WTC11 (cell line): ENCODE measurements at regions not wholly inside any gene's neighbourhood (a gene's known extent, or its start where the extent isn't known, plus 50 kb on each side); places are given as distances from the start of the nearest gene placed in this dataset.

Source experiments
- ATAC-seq: fragments of 200-7000 bp; cut with Tn5 transposase; 2 replicates; pipeline ENCODE4 v1.10.0; 2021; ENCODE audit warnings: mild to moderate bottlenecking, moderate library complexity
- CTCF ChIA-PET: fragments of 300-600 bp; sonication (Branson Sonifier 250); formaldehyde crosslinking; loops from one replicate; lab custom pipeline; 2021; ENCODE audit warnings: antibody characterized with exemption; lab: Charles Lee
- POLR2A ChIA-PET: fragments of 350-600 bp; sonication (Branson Sonifier 250); formaldehyde crosslinking; loops from one replicate; lab custom pipeline; 2021; ENCODE audit warnings: antibody characterized with exemption; lab: Charles Lee
- DNase-seq: peaks from one replicate; pipeline ENCODE4 v3.0.0; 2021; ENCODE audit warnings: low spot score
- H3K27ac Mint-ChIP-seq: 2 replicates; pipeline ENCODE4 v1.8.0; 2021; ENCODE audit warnings: mixed read lengths
- H3K27me3 Mint-ChIP-seq: 2 replicates; pipeline ENCODE4 v1.8.0; 2021; ENCODE audit warnings: low read depth, mild to moderate bottlenecking, moderate library complexity, mixed read lengths
- H3K36me3 Mint-ChIP-seq: 2 replicates; pipeline ENCODE4 v1.8.0; 2021; ENCODE audit warnings: mixed read lengths
- H3K4me1 Mint-ChIP-seq: 2 replicates; pipeline ENCODE4 v1.8.0; 2022; ENCODE audit warnings: mixed read lengths
- H3K4me3 Mint-ChIP-seq: 2 replicates; pipeline ENCODE4 v1.8.0; 2021; ENCODE audit warnings: mild to moderate bottlenecking, moderate library complexity, mixed read lengths
- H3K9me3 Mint-ChIP-seq: 2 replicates; pipeline ENCODE4 v1.8.0; 2021; ENCODE audit warnings: mixed read lengths
- CREM ChIP-seq: sonication (generic); formaldehyde crosslinking; IDR thresholded peaks from 2 replicates; pipeline ENCODE4 v1.8.1; 2022; ENCODE audit warnings: mild to moderate bottlenecking, missing genetic modification reagents, moderate library complexity
- EMX1 ChIP-seq: fragments of 250-450 bp; sonication (Bioruptor Pico); IDR thresholded peaks from 2 replicates; pipeline ENCODE4 v1.8.0; 2021; ENCODE audit warnings: mild to moderate bottlenecking
- FOXJ3 ChIP-seq: sonication (generic); formaldehyde crosslinking; IDR thresholded peaks from 2 replicates; pipeline ENCODE4 v1.9.0; 2021; ENCODE audit warnings: missing genetic modification reagents, mild to moderate bottlenecking, borderline replicate concordance
- GABPB1 ChIP-seq: sonication (generic); formaldehyde crosslinking; IDR thresholded peaks from 2 replicates; pipeline ENCODE4 v1.8.1; 2023; ENCODE audit warnings: mild to moderate bottlenecking, missing genetic modification reagents
- GTF2I ChIP-seq: fragments of 250-450 bp; sonication (Bioruptor Pico); conservative IDR thresholded peaks from 2 replicates; pipeline ENCODE4 v1.4.0; 2021; ENCODE audit warnings: mild to moderate bottlenecking
- HMGA2 ChIP-seq: fragments of 250-450 bp; sonication (Bioruptor Pico); IDR thresholded peaks from 2 replicates; pipeline ENCODE4 v1.4.0; 2021; ENCODE audit warnings: mild to moderate bottlenecking, moderate library complexity
- NFATC4 ChIP-seq: fragments of 250-450 bp; sonication (Bioruptor Pico); IDR thresholded peaks from 2 replicates; pipeline ENCODE4 v1.9.0; 2021; ENCODE audit warnings: mild to moderate bottlenecking
- NR1H2 ChIP-seq: sonication (generic); formaldehyde crosslinking; IDR thresholded peaks from 2 replicates; pipeline ENCODE4 v1.9.0; 2021; ENCODE audit warnings: mild to moderate bottlenecking, moderate library complexity, missing genetic modification reagents
- NR3C1 ChIP-seq: sonication (generic); formaldehyde crosslinking; conservative IDR thresholded peaks from 2 replicates; pipeline ENCODE4 v1.8.1; 2023; ENCODE audit warnings: low read depth, mild to moderate bottlenecking, missing genetic modification reagents
- PRDM15 ChIP-seq: sonication (generic); formaldehyde crosslinking; IDR thresholded peaks from 2 replicates; pipeline ENCODE4 v1.8.0; 2022; ENCODE audit warnings: missing genetic modification reagents
- PREB ChIP-seq: sonication (generic); formaldehyde crosslinking; IDR thresholded peaks from 2 replicates; pipeline ENCODE4 v1.8.1; 2022; ENCODE audit warnings: mild to moderate bottlenecking, missing genetic modification reagents, moderate library complexity, borderline replicate concordance
- SMAD4 ChIP-seq: sonication (generic); formaldehyde crosslinking; IDR thresholded peaks from 2 replicates; pipeline ENCODE4 v1.8.0; 2022; ENCODE audit warnings: mild to moderate bottlenecking, missing genetic modification reagents
- ZNF671 ChIP-seq: fragments of 250-450 bp; sonication (Bioruptor Pico); IDR thresholded peaks from 2 replicates; pipeline ENCODE4 v1.8.0; 2021; ENCODE audit warnings: mild to moderate bottlenecking
- ZSCAN18 ChIP-seq: fragments of 250-450 bp; sonication (Bioruptor Pico); IDR thresholded peaks from 2 replicates; pipeline ENCODE4 v2.1.2; 2022; ENCODE audit warnings: mild to moderate bottlenecking, moderate library complexity
- TF ChIP-seq, protein P1 (sequence below): fragments of 200-600 bp; IDR thresholded peaks from 2 replicates; pipeline ENCODE4 v1.8.0; 2022; ENCODE audit warnings: antibody characterized with exemption
- TF ChIP-seq, protein P2 (sequence below): fragments of 250-450 bp; sonication (Bioruptor Pico); IDR thresholded peaks from 2 replicates; pipeline ENCODE4 v1.8.0; 2021; ENCODE audit warnings: mild to moderate bottlenecking
- TF ChIP-seq, protein P3 (sequence below): fragments of 250-450 bp; sonication (Bioruptor Pico); conservative IDR thresholded peaks from 2 replicates; pipeline ENCODE4 v1.9.0; 2021; ENCODE audit warnings: mild to moderate bottlenecking

GRCh38 chr6:93086351-93086750, 333.0 kb downstream of the EPHA7 start:
- H3K27ac Mint-ChIP-seq: no peak overlapping the region
- TF ChIP-seq EMX1: no peak
- TF ChIP-seq HMGA2 (CRISPR knock-in tag): no peak
- no peak for TF ChIP-seq CREM (CRISPR knock-in tag)
- TF ChIP-seq NR3C1 (CRISPR knock-in tag): no peak
- TF ChIP-seq GABPB1: no peak
- TF ChIP-seq PRDM15: no peak
- TF ChIP-seq NFATC4 (CRISPR knock-in tag): no peak
- TF ChIP-seq, protein P1, sequence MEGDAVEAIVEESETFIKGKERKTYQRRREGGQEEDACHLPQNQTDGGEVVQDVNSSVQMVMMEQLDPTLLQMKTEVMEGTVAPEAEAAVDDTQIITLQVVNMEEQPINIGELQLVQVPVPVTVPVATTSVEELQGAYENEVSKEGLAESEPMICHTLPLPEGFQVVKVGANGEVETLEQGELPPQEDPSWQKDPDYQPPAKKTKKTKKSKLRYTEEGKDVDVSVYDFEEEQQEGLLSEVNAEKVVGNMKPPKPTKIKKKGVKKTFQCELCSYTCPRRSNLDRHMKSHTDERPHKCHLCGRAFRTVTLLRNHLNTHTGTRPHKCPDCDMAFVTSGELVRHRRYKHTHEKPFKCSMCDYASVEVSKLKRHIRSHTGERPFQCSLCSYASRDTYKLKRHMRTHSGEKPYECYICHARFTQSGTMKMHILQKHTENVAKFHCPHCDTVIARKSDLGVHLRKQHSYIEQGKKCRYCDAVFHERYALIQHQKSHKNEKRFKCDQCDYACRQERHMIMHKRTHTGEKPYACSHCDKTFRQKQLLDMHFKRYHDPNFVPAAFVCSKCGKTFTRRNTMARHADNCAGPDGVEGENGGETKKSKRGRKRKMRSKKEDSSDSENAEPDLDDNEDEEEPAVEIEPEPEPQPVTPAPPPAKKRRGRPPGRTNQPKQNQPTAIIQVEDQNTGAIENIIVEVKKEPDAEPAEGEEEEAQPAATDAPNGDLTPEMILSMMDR: no peak
- TF ChIP-seq, protein P2, sequence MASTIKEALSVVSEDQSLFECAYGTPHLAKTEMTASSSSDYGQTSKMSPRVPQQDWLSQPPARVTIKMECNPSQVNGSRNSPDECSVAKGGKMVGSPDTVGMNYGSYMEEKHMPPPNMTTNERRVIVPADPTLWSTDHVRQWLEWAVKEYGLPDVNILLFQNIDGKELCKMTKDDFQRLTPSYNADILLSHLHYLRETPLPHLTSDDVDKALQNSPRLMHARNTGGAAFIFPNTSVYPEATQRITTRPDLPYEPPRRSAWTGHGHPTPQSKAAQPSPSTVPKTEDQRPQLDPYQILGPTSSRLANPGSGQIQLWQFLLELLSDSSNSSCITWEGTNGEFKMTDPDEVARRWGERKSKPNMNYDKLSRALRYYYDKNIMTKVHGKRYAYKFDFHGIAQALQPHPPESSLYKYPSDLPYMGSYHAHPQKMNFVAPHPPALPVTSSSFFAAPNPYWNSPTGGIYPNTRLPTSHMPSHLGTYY (CRISPR knock-in tag): no peak
- no peak for TF ChIP-seq GTF2I (CRISPR knock-in tag)
- no peak for TF ChIP-seq ZSCAN18
- ChIA-PET CTCF (no interaction called here), POLR2A (no interaction called here)
- H3K36me3 Mint-ChIP-seq: no peaks in the 10 kb centered on the region
- DNase-seq (no peak), ATAC-seq (peak; percentile 59)
- no peaks in the 10 kb centered on the region for H3K9me3 Mint-ChIP-seq
- H3K4me3 Mint-ChIP-seq: no peak overlapping the region; the same call in 1 of the 2 replicates
- peaks cover 59% of the 10 kb centered on the region for H3K4me1 Mint-ChIP-seq
- peaks cover 9% of the 10 kb centered on the region for H3K27me3 Mint-ChIP-seq

DNA sequence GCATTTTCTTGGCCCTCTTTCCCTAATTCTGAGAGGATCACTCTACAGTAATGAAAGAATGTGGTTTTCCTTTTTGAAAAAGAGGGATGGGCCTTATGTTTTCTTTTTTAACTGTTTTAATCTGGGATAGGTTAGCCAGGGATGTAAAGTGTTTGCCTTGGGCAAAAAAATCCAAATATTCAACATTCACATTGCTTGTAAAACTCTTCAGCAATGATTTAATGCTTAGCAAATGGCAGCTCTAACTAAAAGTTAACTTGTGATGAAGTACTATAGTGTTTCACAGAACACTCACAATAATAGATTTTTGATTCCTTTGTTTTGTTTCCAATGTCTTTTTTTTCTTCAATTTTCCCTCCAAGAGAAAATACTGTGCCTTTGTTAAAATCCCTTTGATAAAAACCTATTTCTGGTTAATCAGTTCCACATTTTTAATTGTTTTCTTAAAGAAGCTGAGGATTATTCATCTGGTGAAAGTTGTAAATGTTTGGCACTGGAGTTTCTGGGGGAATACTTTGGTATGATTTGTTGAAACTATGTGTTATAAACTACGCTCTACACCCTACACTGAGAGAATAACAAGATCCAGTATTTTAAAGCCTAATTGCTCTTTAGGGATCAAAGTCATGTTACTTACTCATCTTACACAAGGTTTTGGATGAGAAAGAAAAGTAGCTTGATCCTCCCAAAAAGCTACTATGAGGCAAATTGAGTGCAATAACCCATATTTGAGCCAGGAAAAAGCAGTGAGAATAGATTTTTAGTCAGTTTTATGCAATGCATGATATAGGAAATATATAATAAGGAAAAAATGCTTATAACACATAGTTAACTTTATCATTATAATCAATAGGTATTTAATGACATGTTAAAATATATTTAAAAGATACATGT, 335.8 kb downstream of the EPHA7 start:
- TF ChIP-seq GABPB1 (no peak), NR3C1 (CRISPR knock-in tag) (no peak), PRDM15 (no peak), PREB (CRISPR knock-in tag) (no peak), SMAD4 (CRISPR knock-in tag) (no peak), FOXJ3 (no peak), NR1H2 (no peak), ZNF671 (CRISPR knock-in tag) (no peak)
- TF ChIP-seq, protein P3, sequence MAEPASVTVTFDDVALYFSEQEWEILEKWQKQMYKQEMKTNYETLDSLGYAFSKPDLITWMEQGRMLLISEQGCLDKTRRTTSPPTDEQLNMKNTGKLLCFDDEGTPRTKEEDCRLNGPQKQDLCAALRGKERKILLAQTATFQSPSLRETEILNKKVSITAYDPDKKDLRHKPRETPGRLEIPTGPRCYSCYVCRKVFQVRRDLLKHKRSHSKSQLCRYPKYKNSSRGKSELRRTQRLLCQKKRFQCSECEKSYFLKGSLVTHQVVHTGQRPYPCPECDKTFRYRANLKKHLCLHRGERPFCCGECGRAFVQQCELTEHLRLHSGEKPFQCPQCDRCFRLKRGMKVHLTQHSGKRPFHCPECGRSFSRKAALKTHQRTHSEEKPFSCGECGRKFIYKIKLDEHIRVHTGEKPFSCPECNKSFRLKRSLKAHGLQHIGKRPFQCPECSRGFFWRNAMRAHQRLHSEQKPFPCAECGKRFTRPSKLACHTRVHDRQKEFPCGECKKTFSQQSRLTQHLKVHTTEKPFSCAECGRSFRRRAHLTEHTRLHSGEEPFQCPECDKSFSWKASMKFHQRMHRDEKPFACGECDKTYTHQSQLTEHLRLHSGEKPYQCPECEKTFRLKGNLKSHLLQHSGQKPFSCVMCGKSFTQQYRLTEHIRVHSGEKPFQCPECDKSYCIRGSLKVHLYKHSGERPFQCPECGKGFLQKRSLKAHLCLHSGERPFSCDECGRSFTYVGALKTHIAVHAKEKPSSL: no peak
- H3K4me1 Mint-ChIP-seq: peaks cover 63% of the 10 kb centered on the region
- DNase-seq (no peak), ATAC-seq (no peak)
- no peak overlapping the region for H3K4me3 Mint-ChIP-seq
- CTCF ChIA-PET: no interaction called here
- H3K9me3 Mint-ChIP-seq: no peaks in the 10 kb centered on the region
- no peak overlapping the region for H3K27ac Mint-ChIP-seq
- no peaks in the 10 kb centered on the region for H3K36me3 Mint-ChIP-seq
- H3K27me3 Mint-ChIP-seq: peaks cover 32% of the 10 kb centered on the region
- POLR2A ChIA-PET: no interaction called here
